GM19351 (cell line): ENCODE measurements at regions not wholly inside any gene's neighbourhood (a gene's known extent, or its start where the extent isn't known, plus 50 kb on each side); places are given as distances from the start of the nearest gene placed in this dataset.

Experiments
- ATAC-seq: cut with Tn5 transposase; IDR thresholded peaks from one replicate; pipeline ENCODE4 v1.9.1; 2021; ENCODE audit warnings: mild to moderate bottlenecking, moderate library complexity; ENCODE audit not compliant: unreplicated experiment

GRCh38 chr17:77701996-77702395, 256.5 kb upstream of the TNRC6C start:
- ATAC-seq: no peak

DNA sequence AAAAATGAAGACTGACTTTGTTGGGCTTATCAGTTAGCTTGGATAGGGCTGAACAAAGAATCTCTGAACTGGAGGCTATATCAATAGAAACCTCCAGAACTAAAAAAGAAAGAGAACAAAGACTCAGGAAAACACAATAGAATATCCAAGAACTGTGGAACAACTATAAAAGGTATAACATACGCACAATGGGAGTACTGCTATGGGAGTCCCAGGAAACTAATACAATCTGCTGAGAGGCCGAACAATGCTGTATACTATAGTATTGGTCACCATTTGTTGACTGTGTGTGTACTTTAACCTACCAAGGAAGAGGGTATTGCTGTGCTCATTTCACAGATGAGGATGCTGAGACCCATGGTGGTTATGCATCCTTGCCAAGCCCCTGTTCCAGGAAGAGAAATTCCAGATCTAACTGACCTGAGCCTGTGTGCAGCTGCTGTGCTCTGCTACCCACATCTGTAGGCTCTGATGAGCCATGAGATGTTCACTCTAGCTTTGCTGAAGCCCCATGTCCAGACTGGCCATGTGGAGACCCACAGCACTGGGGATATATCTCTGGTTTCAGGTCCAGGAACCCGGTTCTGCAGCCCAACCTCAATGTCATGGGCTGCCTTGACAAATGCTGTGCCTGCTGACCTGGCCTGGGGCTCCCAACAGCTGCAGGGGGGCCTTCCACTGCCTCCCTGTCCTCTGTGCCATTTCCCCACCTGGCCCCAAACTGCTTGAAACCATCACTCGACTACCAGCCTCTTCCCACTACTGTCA, 254.3 kb upstream of the TNRC6C start:
- no peak for ATAC-seq

DNA sequence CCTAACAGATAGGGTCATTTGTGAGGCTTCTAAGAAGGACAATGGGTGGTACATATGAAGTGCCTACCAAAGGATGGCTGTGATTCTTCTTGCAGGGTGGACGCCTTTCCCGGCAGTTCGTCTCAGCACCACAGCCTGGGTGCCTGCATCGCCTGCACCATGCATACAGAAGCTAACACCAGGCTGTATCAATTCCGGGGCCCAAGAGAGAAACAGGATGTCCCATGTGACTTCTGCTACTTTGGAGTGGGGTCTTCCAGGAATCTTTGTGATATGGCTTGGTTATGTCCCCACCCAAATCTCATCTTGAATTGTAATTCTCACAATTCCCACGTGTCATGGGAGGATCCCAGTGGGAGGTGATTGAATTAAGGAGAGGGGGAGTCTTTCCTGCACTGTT, 251.6 kb upstream of the TNRC6C start:
- ATAC-seq: no peak

DNA sequence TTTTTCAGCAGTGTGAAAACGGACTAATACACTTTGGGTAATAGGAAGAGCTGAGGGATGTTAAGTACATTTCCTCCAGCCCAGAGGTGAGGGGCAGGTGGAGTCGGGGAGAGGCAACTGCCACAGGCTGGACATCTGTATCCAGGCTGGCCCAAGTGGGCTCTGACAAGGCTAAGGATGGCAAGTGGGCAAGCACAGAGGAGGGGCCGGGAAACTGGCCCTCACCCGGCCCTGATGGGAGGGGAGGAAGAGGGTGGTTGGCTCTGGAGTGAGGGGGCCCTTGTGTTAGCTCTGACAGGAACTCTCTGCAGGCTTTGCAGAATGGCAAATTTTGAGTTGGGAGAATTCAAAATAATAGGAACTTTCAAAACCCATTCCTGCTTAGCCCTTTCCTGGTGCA, 251.0 kb upstream of the TNRC6C start:
- ATAC-seq: no peak

DNA sequence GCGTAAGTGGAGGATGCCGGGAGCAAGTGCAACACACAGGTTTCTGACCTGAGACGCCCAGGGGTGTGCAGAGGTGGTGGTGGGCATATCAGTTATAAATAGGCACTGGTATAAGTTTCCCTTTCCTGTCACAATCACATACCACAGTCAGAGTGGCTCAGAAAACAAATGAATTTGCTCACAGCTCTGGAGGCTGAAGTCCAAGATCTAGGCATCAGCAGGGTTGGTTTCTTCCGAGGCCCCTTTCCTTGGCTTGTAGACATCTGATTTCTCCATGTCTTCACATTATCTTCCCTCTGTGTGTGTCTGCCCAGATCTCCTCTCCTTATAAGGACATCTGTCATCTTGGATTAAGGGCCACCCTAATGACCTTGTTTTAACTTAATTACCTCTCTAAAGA, 250.5 kb upstream of the TNRC6C start:
- no peak for ATAC-seq

GRCh38 chr17:77708936-77709335, 249.6 kb upstream of the TNRC6C start:
- ATAC-seq: no peak

GRCh38 chr17:77709594-77709993, 248.9 kb upstream of the TNRC6C start:
- no peak for ATAC-seq

DNA sequence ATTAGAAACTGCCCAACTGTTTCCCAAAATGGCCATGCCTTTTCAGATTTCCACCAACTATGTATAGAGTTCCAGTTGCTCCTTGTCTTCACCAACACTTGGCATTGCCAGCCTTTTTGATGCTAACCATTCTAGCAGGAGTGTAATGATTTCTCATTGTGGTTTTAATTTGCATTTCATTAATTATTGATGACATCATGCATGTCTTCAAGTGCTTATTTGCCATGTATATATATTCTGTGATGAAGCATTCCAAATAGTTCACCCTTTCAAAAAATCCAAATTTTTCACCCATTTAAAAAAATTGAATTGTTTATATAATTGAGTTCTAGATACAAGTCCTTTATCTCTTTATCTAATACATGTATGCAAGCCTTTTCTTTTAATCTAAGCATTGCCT, 245.9 kb upstream of the TNRC6C start:
- ATAC-seq: no peak

DNA sequence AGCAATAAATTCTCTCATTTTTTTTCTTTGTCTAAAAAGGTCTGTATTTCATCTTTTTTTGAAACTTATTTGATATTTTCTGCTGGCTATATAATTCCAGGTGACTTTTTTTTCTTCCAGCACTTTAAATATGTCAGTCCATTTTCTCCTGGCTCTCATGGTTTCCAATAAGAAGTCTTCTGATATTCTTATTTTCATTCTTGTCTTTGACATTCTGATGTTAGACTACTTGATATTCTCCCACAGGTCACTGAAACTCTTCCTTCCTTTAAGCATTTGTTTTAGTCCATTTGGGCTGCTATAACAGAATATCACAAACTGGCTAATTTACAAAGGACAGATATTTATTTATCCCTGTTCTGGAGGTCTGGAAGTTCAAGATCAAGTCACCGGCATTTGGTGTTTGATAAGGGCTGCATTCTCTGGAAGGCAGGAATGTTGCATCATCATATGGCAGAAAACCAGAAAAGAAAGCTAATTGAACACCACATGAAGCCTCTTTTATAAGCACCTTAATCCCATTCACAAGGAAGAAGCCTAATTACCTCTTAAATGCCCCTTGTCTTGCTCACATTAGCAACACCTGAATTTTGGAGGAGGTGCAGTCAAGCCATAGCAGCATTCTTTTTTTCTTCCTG, 242.1 kb upstream of the TNRC6C start:
- no peak for ATAC-seq

DNA sequence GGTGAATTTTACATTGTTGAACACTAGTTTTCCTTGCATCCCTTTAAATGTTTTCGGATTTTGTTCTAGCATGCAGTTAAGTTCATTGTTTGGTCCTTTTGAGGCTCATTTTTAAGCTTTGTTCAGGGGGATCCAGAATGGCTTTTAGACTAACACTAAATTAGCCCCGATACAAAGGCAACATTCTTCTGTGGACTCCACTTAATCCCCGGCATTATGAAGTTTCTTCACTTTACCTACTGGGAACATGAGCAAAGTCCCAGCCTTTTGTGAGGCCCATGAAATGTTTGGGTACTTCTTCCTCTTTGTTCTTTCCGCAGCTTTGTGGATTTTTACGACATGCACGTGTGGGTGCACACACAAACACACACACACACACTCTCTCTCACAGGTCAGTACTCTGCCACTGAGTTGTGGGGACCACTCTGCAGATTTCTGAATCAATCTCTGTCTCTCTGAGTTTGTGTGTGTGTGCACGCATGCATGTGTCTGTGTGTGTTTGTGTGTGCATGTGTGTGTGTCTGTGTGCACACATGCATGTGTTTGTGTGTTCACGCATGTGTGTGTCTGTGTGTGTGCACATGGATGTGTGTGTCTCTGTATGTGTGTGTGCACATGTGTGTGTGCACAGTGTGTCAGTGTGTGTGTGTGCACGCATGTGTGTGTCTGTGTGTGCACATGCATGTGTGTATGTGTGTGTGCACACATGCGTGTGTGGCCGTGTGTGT, 240.4 kb upstream of the TNRC6C start:
- ATAC-seq: no peak

- ATAC-seq: no peak
Measured at GRCh38 chr17:77718669-77718961, 239.9 kb upstream of the TNRC6C start.

GRCh38 chr17:77719806-77720205, 238.7 kb upstream of the TNRC6C start:
- ATAC-seq: no peak

- ATAC-seq: no peak
Measured at GRCh38 chr17:77720946-77721845, 237.3 kb upstream of the TNRC6C start.

DNA sequence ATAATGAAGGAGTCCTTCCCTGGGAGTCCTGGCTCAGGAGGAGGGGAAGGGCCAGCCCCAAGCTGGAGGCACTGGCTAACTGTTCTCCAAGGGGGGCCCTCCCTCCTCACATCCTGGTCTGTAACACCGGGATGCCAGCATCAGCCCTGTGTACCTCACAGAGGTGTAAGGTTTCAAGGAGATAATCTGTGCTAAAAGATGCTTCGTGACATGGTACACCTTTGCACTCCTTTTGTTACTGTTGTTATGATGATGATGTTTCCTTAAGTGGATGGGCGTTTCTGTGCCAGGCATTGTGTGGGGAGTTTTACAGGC, 236.7 kb upstream of the TNRC6C start:
- no peak for ATAC-seq

DNA sequence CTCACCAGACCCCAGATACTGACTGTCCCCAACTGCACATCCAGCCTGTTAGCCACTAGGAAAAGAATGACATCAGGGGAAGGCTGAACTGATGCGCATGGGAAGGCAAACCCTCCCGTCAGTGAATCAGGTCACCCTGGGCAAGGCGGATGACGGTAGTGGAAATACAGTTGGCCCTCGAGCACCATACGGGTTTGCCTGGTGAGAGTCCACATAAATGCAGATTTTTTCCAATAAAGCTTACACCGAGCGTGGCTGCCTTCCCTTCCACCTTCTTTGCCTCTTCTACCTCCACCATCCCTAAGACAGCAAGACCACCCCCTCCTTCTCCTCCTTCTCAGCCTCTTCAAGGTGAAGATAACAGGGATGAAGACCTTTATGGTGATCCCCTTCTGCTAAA, 236.1 kb upstream of the TNRC6C start:
- no peak for ATAC-seq

- no peak for ATAC-seq
Measured at GRCh38 chr17:77723071-77723908, 235.2 kb upstream of the TNRC6C start.

DNA sequence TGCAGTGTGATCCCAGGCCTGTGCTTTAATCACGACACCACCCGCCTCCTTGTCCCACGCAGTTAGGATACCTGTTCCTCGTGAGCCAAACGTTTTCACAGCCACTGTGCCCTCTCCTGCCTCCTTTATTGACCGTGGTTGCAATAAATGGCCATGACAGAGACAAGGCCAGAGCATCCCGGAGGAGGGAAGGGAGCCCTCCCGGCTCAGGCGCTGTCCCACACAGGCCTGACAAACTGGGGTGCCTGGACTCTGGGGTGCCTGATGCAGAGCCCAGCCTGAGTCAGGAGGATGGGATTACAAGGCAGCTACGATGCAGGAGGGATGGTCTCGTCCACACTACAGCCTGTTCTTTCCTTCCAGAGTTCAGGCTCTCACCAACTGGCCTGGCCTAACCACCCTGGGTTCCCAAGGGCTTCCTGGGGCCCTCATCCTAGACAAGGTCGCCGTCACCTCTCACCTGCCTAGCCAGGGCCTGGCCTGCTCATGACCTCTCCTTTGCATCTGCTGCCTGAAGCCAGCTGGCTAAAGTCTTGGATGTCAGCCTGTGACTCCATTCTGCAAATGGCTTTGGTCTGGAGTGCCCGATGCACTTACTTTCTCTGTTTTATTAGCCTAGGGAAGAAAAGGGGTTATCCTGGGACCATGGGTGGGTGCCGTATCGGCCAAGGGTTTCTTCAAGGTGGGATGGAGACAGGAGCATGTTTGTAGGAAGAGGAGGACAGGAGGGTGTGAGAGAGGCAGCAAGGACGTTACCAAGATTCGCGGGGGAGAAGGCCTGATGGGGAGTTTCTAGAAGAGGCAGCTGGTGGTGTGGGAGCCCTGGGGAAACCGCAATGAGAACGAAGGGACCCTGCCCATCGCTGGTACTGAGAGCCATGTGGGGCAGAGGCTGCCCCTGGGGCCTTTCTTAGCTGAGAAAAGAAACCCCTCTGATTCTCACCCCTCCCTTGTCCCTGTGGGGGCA, 234.3 kb upstream of the TNRC6C start:
- no peak for ATAC-seq

GRCh38 chr17:77724876-77725615, 233.5 kb upstream of the TNRC6C start:
- no peak for ATAC-seq

DNA sequence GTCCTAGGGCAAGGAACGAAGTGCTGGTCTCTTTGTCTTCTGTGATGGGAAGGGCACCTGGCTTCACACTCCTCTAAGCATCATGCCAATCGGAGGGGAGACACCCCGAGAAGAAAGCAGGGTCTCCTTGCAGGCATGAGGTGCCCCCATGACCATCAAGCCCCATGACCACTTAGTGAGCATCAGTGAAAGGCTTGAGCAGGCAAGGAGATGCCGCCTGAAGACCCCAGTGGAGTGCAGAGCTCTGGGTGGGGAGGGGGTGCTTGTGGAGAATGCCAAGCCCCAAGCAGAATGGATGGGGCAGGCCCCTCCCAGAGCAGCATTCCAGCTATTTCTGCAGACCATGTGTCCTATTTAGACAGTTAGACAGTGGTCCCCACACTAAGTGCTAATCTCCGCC, 232.7 kb upstream of the TNRC6C start:
- ATAC-seq: no peak
